Bronchial epithelial cell (primary cell): ENCODE measurements at regions not wholly inside any gene's neighbourhood (a gene's known extent, or its start where the extent isn't known, plus 50 kb on each side); places are given as distances from the start of the nearest gene placed in this dataset.
"Not testable (repeated sequence)": the region's sequence is repeated elsewhere in the genome, so short reads cannot be mapped to it uniquely, and the experiment has no call there.

Experiments used
- DNase-seq: peaks from one replicate; pipeline ENCODE4 v3.0.0-alpha.2; 2010; ENCODE audit warnings: low read depth
- FAIRE-seq: peaks from 2 replicates; lab custom pipeline; 2011; peaks lifted over from hg19 to GRCh38; lab: Jason Lieb, UNC
- H3K27me3 ChIP-seq: 2 replicates; pipeline ENCODE4 v1.5.1; 2011; ENCODE audit warnings: low read length; ENCODE audit not compliant: control insufficient read depth, insufficient read depth
- H3K36me3 ChIP-seq: 2 replicates; pipeline ENCODE4 v1.5.1; 2011; ENCODE audit warnings: low read length; ENCODE audit not compliant: control insufficient read depth, insufficient read depth
- H3K4me3 ChIP-seq: 2 replicates; pipeline ENCODE4 v1.5.1; 2011; ENCODE audit warnings: mild to moderate bottlenecking, low read depth, low read length, control low read depth
- CTCF ChIP-seq: IDR thresholded peaks from 2 replicates; pipeline ENCODE4 v1.5.1; 2011; ENCODE audit warnings: mild to moderate bottlenecking, moderate library complexity, low read length, control low read depth, inconsistent platforms; ENCODE audit not compliant: insufficient read depth, severe bottlenecking

GRCh38 chr4:28287831-28288233, 1427.2 kb downstream of the STIM2 start:
- DNase-seq: peak; percentile 97
- no peaks in the 10 kb centered on the region for H3K36me3 ChIP-seq
- no peaks in the 10 kb centered on the region for H3K27me3 ChIP-seq
- no peak for TF ChIP-seq CTCF
- H3K4me3 ChIP-seq: no peak overlapping the region
- FAIRE-seq: no peak

GRCh38 chr4:28296239-28296638, 1435.6 kb downstream of the STIM2 start:
- Histone ChIP-seq H3K36me3 (no peaks in the 10 kb centered on the region), H3K27me3 (no peaks in the 10 kb centered on the region), H3K4me3 (no peak overlapping the region)
- DNase-seq (no peak), FAIRE-seq (no peak)
- TF ChIP-seq CTCF: no peak

- no peaks in the 10 kb centered on the region for H3K36me3 ChIP-seq
- no peak overlapping the region for H3K4me3 ChIP-seq
- FAIRE-seq (no peak), DNase-seq (peak; percentile 62)
- no peaks in the 10 kb centered on the region for H3K27me3 ChIP-seq
- TF ChIP-seq CTCF: no peak
These were observed 1450.3 kb downstream of the STIM2 start for GRCh38 chr4:28310926-28311325.

GRCh38 chr4:28312497-28312896, 1451.9 kb downstream of the STIM2 start:
- not testable (repeated sequence) for H3K4me3 ChIP-seq, H3K36me3 ChIP-seq, DNase-seq, H3K27me3 ChIP-seq, FAIRE-seq

GRCh38 chr4:28313729-28314713, 1453.4 kb downstream of the STIM2 start:
- FAIRE-seq (no peak), DNase-seq (peak; percentile 4)
- TF ChIP-seq CTCF: no peak

GRCh38 chr4:28317221-28317620, 1456.6 kb downstream of the STIM2 start:
- Histone ChIP-seq H3K36me3 (no peaks in the 10 kb centered on the region), H3K4me3 (no peak overlapping the region), H3K27me3 (no peaks in the 10 kb centered on the region)
- no peak for DNase-seq
- no peak for TF ChIP-seq CTCF
- FAIRE-seq: no peak

More at GRCh38 chr4:28313729-28314713, 1453.4 kb downstream of the STIM2 start:
- Histone ChIP-seq H3K27me3 (no peaks in the 10 kb centered on the region), H3K36me3 (no peaks in the 10 kb centered on the region), H3K4me3 (no peak overlapping the region)
